ENCODE measurements at regions not wholly inside any gene's neighbourhood (a gene's known extent, or its start where the extent isn't known, plus 50 kb on each side); places are given as distances from the start of the nearest gene placed in this dataset.

DNA sequence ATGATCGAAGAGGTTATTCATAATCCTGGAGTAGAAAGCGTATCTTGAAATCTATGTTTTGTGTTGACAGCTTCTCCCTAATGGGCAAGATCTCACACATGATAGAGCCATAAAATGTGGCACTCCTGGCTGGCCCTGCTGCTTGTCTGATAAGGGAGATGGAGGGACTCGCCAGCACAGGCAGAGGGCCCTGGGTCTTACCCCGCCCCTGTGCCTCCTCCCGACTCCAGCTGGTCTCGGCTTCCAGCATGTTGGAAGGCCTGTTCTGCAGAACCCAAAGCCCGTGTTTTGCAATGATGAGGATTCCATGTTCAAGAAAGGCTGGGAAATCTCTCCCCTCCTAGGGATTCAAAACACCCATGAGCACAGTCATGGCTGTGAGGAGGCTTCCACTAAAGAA lies 106.7 kb upstream of the SDK2 start:
- DNase-seq (no peak), ATAC-seq (ENCODE audit: low read depth) (no peak)
- no peak overlapping the region for H3K27ac ChIP-seq (ENCODE audit: low read length in 2 of 2)
- no peak overlapping the region for H2AFZ ChIP-seq (ENCODE audit: insufficient read depth, low read depth, low read length, poor library complexity, severe bottlenecking)
- H3K4me1 ChIP-seq (ENCODE audit: control insufficient read depth in 2 of 2, insufficient read depth in 2 of 2, low read length in 2 of 2): no peaks in the 10 kb centered on the region
- Mint-ChIP-seq H3K27me3 (peaks cover 4% of the 10 kb centered on the region), H3K4me3 (no peak overlapping the region), H3K9me3 (ENCODE audit: insufficient read depth) (no peaks in the 10 kb centered on the region), H3K27ac (no peak overlapping the region), H3K4me1 (no peaks in the 10 kb centered on the region)
- no peak overlapping the region for H3K4me3 ChIP-seq (ENCODE audit: control extremely low read depth in 1 of 5, extremely low read depth in 1 of 5, insufficient read depth in 1 of 5, low read depth in 2 of 5, low read length in 4 of 5)
- ChIA-PET POLR2A (interaction anchor here (0.7 kb wide), 1 partner anchor 16 kb away, joined by 3 read pairs; no protein-coding TSS in a partner anchor), CTCF (no interaction called here)
- TF ChIP-seq EZH2 (IDR thresholded peaks at IDR 0.05; ENCODE audit: borderline replicate concordance, insufficient read depth, low read depth, low read length, poor library complexity, severe bottlenecking): no peak
- TF ChIP-seq, protein P1, sequence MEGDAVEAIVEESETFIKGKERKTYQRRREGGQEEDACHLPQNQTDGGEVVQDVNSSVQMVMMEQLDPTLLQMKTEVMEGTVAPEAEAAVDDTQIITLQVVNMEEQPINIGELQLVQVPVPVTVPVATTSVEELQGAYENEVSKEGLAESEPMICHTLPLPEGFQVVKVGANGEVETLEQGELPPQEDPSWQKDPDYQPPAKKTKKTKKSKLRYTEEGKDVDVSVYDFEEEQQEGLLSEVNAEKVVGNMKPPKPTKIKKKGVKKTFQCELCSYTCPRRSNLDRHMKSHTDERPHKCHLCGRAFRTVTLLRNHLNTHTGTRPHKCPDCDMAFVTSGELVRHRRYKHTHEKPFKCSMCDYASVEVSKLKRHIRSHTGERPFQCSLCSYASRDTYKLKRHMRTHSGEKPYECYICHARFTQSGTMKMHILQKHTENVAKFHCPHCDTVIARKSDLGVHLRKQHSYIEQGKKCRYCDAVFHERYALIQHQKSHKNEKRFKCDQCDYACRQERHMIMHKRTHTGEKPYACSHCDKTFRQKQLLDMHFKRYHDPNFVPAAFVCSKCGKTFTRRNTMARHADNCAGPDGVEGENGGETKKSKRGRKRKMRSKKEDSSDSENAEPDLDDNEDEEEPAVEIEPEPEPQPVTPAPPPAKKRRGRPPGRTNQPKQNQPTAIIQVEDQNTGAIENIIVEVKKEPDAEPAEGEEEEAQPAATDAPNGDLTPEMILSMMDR (IDR thresholded peaks at IDR 0.05): no peak
- no peak overlapping the region for H3K4me2 ChIP-seq (replicated peaks; ENCODE audit: low read depth, low read length, poor library complexity, severe bottlenecking)
- peaks cover 0 to 3% (median 0%) of the 10 kb centered on the region in 3 donors for H3K9me3 ChIP-seq (ENCODE audit: control extremely low read depth in 1 of 3, control insufficient read depth in 2 of 3, insufficient read depth in 1 of 3, low read length in 2 of 3)
- no peaks in the 10 kb centered on the region for H3K36me3 ChIP-seq (replicated peaks in 1 of 2; ENCODE audit: control extremely low read depth in 1 of 2, control insufficient read depth in 1 of 2, extremely low read depth in 1 of 2, insufficient read depth in 2 of 2, low read length in 1 of 2)
- H3K27me3 ChIP-seq (replicated peaks in 1 of 4; ENCODE audit: control extremely low read depth in 1 of 4, control insufficient read depth in 3 of 4, insufficient read depth in 4 of 4, low read length in 3 of 4): no peaks in the 10 kb centered on the region
- no peaks in the 10 kb centered on the region for H3K79me2 ChIP-seq (ENCODE audit: control insufficient read depth, insufficient read depth, low read length)
- WGBS (ENCODE audit: insufficient coverage): 76% methylated on average over 5 of the region's 7 CpGs
- no peak overlapping the region for H3K9ac ChIP-seq (ENCODE audit: low read length)
- H4K20me1 ChIP-seq (ENCODE audit: control insufficient read depth, insufficient read depth, low read length, poor library complexity, severe bottlenecking): no peaks in the 10 kb centered on the region
- intact Hi-C loops (cut with micrococcal nuclease): no loop called here

- ChIA-PET POLR2A (no interaction called here), CTCF (no interaction called here)
- DNase-seq: no peak
- Mint-ChIP-seq H3K27me3 (no peaks in the 10 kb centered on the region), H3K4me3 (no peak overlapping the region), H3K27ac (no peak overlapping the region), H3K4me1 (peaks cover 2% of the 10 kb centered on the region), H3K9me3 (ENCODE audit: insufficient read depth) (no peaks in the 10 kb centered on the region)
- TF ChIP-seq, protein P1 (IDR thresholded peaks at IDR 0.05): no peak
- TF ChIP-seq EZH2 (IDR thresholded peaks at IDR 0.05; ENCODE audit: borderline replicate concordance, insufficient read depth, low read depth, low read length, poor library complexity, severe bottlenecking): no peak
- peaks cover 0 to 4% (median 0%) of the 10 kb centered on the region in 3 donors for H3K9me3 ChIP-seq (ENCODE audit: control extremely low read depth in 1 of 3, control insufficient read depth in 2 of 3, insufficient read depth in 1 of 3, low read length in 2 of 3)
- intact Hi-C loops (cut with micrococcal nuclease): no loop called here
- H4K20me1 ChIP-seq (ENCODE audit: control insufficient read depth, insufficient read depth, low read length, poor library complexity, severe bottlenecking): no peaks in the 10 kb centered on the region
- no peak overlapping the region for H3K9ac ChIP-seq (ENCODE audit: low read length)
- H3K4me3 ChIP-seq (ENCODE audit: control extremely low read depth in 1 of 5, extremely low read depth in 1 of 5, insufficient read depth in 1 of 5, low read depth in 2 of 5, low read length in 4 of 5): no peak overlapping the region
- H3K79me2 ChIP-seq (ENCODE audit: control insufficient read depth, insufficient read depth, low read length): no peaks in the 10 kb centered on the region
- H3K36me3 ChIP-seq (replicated peaks in 1 of 2; ENCODE audit: control extremely low read depth in 1 of 2, control insufficient read depth in 1 of 2, extremely low read depth in 1 of 2, insufficient read depth in 2 of 2, low read length in 1 of 2): no peaks in the 10 kb centered on the region
- ATAC-seq (ENCODE audit: low read depth): no peak
- H2AFZ ChIP-seq (ENCODE audit: insufficient read depth, low read depth, low read length, poor library complexity, severe bottlenecking): no peak overlapping the region
- no peaks in the 10 kb centered on the region for H3K27me3 ChIP-seq (replicated peaks in 1 of 4; ENCODE audit: control extremely low read depth in 1 of 4, control insufficient read depth in 3 of 4, insufficient read depth in 4 of 4, low read length in 3 of 4)
- H3K27ac ChIP-seq (ENCODE audit: low read length in 2 of 2): no peak overlapping the region
- 88% methylated on average over 9 of the region's 14 CpGs for WGBS (ENCODE audit: insufficient coverage)
- H3K4me1 ChIP-seq (ENCODE audit: control insufficient read depth in 2 of 2, insufficient read depth in 2 of 2, low read length in 2 of 2): no peaks in the 10 kb centered on the region
- H3K4me2 ChIP-seq (replicated peaks; ENCODE audit: low read depth, low read length, poor library complexity, severe bottlenecking): no peak overlapping the region
Observed at GRCh38 chr17:73753751-73754496, 109.7 kb upstream of the SDK2 start.

Data from B cell (primary cell).